RWPE1 (cell line): ENCODE measurements at regions not wholly inside any gene's neighbourhood (a gene's known extent, or its start where the extent isn't known, plus 50 kb on each side); places are given as distances from the start of the nearest gene placed in this dataset.

Source experiments
- CTCF ChIA-PET: fragments of 350-600 bp; sonication (Branson Sonifier 250); formaldehyde crosslinking; extraction: SDS; loops from one replicate; lab custom pipeline; 2021; lab: Yijun Ruan, JAX
- POLR2A ChIA-PET: fragments of 400-600 bp; formaldehyde crosslinking; extraction: SDS; loops from one replicate; lab custom pipeline; 2020; ENCODE audit warnings: antibody characterized with exemption; ENCODE audit not compliant: low non-redundant PET; lab: Yijun Ruan, JAX
- DNase-seq: peaks from one replicate; pipeline ENCODE4 v3.0.0; 2012; ENCODE audit warnings: low spot score
- H3K27ac ChIP-seq: fragments of 450-650 bp; 2 replicates; pipeline ENCODE4 v1.5.1; 2017
- TF ChIP-seq, protein P1 (sequence below): fragments of 450-650 bp; conservative IDR thresholded peaks from 2 replicates; pipeline ENCODE4 v1.5.1; 2017; ENCODE audit warnings: low read depth, mild to moderate bottlenecking

DNA sequence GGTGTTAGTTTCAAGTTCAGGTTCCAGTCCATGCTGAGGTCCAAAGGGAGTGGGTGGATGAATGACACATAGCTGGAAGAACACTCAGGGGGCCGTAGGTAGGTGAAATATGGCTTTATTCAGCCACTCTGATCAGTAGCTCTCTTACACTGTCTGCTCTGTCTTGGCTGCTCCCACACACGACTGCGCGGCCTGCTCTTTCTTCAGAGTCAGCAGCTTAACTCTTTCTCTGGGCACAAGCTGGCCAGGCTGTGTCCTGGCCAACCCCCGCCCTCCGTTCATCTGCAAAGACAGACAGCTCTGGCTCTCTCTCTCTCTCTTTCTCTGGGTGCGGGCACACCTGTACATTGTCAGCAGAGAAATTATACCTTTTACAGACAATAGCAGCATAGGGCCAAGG, 317.4 kb upstream of the SORCS1 start:
- ChIA-PET POLR2A (no interaction called here), CTCF (interaction anchor here (0.6 kb wide), 3 partner anchors 47 to 1020 kb away, joined by 3 to 4 read pairs (median 3); no protein-coding TSS in a partner anchor)
- no peak overlapping the region for H3K27ac ChIP-seq
- TF ChIP-seq, protein P1, sequence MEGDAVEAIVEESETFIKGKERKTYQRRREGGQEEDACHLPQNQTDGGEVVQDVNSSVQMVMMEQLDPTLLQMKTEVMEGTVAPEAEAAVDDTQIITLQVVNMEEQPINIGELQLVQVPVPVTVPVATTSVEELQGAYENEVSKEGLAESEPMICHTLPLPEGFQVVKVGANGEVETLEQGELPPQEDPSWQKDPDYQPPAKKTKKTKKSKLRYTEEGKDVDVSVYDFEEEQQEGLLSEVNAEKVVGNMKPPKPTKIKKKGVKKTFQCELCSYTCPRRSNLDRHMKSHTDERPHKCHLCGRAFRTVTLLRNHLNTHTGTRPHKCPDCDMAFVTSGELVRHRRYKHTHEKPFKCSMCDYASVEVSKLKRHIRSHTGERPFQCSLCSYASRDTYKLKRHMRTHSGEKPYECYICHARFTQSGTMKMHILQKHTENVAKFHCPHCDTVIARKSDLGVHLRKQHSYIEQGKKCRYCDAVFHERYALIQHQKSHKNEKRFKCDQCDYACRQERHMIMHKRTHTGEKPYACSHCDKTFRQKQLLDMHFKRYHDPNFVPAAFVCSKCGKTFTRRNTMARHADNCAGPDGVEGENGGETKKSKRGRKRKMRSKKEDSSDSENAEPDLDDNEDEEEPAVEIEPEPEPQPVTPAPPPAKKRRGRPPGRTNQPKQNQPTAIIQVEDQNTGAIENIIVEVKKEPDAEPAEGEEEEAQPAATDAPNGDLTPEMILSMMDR: no peak
- DNase-seq: no peak

DNA sequence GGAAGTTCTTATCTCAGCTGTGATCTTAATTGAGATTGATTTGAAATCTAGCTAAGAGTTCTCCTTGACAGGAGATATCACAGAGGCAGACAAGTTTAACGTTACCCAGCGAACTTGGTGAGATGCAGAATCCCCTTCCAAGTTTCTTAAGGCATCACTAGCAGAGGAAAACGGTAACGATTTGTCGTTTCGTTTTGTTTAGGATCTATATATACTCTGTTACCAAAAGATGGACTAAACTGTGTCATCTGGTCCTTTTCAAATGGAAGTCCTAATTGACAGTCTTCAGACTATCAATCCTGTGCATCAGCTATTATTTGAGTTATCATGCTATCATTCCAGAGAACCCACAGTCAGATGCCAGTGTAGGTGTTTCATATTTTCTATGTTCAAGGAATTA, 316.7 kb upstream of the SORCS1 start:
- ChIA-PET CTCF (interaction anchor here (0.6 to 0.9 kb wide), 2 partner anchors 65 to 1021 kb away, joined by 4 read pairs; no protein-coding TSS in a partner anchor), POLR2A (no interaction called here)
- DNase-seq: no peak
- H3K27ac ChIP-seq: no peak overlapping the region
- TF ChIP-seq, protein P1: no peak

DNA sequence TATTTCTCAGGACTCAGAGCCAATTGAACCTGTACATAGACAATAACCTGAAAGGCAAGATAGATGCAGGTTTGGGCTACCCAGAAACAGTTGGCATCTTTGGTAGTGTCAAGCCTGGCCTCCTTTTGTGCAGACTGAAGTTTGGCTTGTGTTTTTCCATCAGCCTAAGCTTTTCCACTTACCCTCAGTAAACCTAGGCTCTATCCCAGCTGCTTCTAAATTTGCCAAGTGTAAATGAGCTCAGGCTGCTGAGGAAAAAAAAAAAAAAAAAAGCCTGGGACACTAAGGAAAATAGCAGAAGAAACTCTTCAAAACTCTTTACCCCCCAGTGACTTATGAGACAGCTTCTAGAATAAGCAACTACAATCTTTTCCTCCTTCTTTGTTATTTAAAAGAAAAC, 316.3 kb upstream of the SORCS1 start:
- CTCF ChIA-PET: interaction anchor here (0.9 kb wide), 1 partner anchor 64 kb away, joined by 4 read pairs; no protein-coding TSS in a partner anchor
- DNase-seq: no peak
- TF ChIP-seq, protein P1: no peak
- POLR2A ChIA-PET: no interaction called here
- H3K27ac ChIP-seq: no peak overlapping the region

DNA sequence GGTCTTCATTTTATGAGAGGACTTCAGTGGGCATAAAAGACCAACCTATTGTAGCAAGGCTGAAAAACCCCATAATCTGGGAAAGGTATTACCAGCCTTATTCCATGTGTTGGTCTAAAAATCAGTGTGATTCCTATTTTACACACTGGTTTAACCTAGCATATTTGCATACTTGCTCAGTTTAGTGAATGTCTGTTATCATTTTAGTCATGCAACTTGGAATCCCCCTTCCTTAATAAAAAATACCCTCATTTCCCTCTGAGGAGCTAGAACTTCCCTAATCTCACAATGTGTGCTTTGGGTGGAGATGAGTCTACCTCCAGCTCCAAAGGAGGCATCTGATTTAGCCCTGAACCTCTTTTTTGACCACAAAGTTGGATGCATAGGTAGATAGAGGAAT, 312.8 kb upstream of the SORCS1 start:
- ChIA-PET POLR2A (no interaction called here), CTCF (no interaction called here)
- no peak for DNase-seq

DNA sequence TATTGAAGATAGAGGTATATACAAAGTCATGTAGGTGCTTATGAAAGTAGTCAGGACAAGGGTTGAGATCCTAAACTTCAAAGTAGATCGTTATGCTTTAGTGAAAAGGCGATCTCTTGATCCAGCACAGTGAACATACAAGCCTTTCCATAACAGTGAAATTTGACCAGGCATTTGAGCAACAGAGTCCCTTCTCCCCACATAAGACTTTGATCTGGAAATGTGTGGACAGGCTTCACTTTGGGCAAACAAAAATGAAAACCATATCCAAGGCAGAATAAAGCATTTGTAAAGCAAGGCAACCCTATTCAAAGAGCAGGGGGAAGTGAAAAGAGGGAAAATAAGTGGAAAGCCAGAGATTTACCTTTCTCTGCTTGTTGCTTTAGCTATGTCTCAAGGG, 311.9 kb upstream of the SORCS1 start:
- DNase-seq: no peak
- TF ChIP-seq, protein P1: no peak
- ChIA-PET CTCF (no interaction called here), POLR2A (no interaction called here)
- no peak overlapping the region for H3K27ac ChIP-seq

More for the DNA sequence above, 312.8 kb upstream of the SORCS1 start:
- TF ChIP-seq, protein P1: no peak
- H3K27ac ChIP-seq: no peak overlapping the region

DNA sequence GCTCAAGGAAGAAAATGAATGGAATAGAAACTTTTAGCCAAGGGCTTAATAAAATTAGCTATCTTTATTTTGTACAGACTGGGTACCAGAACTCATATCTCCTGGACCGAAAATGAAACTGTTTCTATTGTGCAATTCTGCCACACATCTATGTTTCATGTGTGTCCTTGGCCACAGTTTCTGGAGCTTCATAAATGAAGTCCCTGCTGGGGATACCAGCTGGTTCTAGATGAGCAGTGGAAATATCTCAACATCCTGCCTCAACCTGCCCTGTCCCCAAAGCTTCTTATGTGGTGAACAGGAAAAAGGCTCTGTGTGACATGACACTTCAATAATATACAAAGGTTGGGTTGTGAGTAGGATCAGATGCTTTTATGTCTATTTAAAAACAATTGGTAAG, 310.1 kb upstream of the SORCS1 start:
- H3K27ac ChIP-seq: no peak overlapping the region
- POLR2A ChIA-PET: no interaction called here
- CTCF ChIA-PET: no interaction called here
- TF ChIP-seq, protein P1: no peak
- no peak for DNase-seq
